ENCODE measurements at regions not wholly inside any gene's neighbourhood (a gene's known extent, or its start where the extent isn't known, plus 50 kb on each side); places are given as distances from the start of the nearest gene placed in this dataset.

DNA sequence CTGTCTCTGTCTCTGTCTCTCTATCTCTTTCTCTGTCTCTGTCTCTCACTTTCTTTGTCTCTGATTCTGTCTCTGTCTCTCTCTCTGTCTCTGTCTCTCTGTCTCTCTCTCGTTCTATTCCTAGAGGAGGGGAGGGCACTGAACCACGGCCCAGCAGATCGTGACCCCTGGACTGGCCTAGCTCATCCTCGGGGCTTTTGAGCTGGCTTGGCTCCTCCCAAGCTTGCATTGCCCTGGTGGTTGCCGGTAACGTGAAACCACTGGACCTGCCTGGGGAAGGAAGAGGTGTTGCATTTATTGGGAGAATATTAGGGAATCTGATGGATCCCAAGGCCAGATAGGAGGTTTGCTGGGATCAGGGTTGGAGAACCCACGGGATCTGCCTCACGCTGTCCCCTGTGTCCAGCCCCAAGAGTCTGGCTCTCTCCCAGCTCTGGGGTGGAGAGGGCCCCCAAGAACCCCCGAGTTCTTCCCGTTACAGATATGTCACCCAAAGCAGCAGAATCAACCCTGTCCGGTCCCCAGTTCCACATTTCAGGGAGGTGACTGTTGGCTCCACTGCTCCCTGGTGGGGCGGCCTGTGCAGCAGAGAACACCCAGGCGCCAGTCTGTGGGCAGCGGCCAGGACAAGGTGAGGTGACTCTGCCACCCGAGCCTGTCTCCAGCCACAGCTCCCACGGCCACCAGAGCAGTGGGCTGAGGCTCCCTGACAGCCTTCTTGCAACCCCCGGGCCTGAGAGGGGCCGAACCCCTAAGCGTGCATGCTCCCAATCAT, 228.3 kb downstream of the TTLL2 start:
- H3K4me1 ChIP-seq (replicated peaks in 1 of 2; ENCODE audit: control insufficient read depth in 2 of 2, insufficient read depth in 2 of 2, low read length in 2 of 2) = peaks cover 0 to 11% of the 10 kb centered on the region in 2 experiments; a peak in 2 of 5 replicates
- DNase-seq (ENCODE audit: extremely low read depth in 1 of 4, low spot score in 3 of 4) (no peak), ATAC-seq (peak; percentile 37; the same call in 1 of the 3 replicates), FAIRE-seq (no peak)
- H4K20me1 ChIP-seq (replicated peaks; ENCODE audit: control insufficient read depth, insufficient read depth, low read length) = no peaks in the 10 kb centered on the region
- no peak overlapping the region for H2AFZ ChIP-seq (ENCODE audit: low read depth, low read length)
- CTCF ChIA-PET (ENCODE audit: low intra/inter-chr PET ratio) = no interaction called here
- BruUV-seq (replicated peaks) = no TSS peak
- intact Hi-C loops (cut with micrococcal nuclease) = no loop called here
- H3K9me3 ChIP-seq (replicated peaks; ENCODE audit: control insufficient read depth, insufficient read depth, low read depth, low read length) = no peaks in the 10 kb centered on the region
- H3K36me3 ChIP-seq (ENCODE audit: control insufficient read depth, insufficient read depth, low read length) = no peaks in the 10 kb centered on the region
- H3K79me2 ChIP-seq (ENCODE audit: control insufficient read depth, insufficient read depth, low read length) = no peaks in the 10 kb centered on the region
- peaks cover 16 to 60% of the 10 kb centered on the region in 2 experiments for H3K27me3 ChIP-seq (ENCODE audit: control insufficient read depth in 2 of 2, insufficient read depth in 2 of 2, low read length in 2 of 2)
- H3K27ac ChIP-seq (ENCODE audit: extremely low read depth, low read depth, low read length) = no peak overlapping the region
- in situ Hi-C loops (cut with MboI) = no loop called here
- H3K9ac ChIP-seq (ENCODE audit: insufficient read depth in 1 of 2, low read depth in 2 of 2, low read length in 2 of 2) = no peak overlapping the region
- POLR2A ChIA-PET = no interaction called here
- H3K4me3 ChIP-seq = no peak overlapping the region
- TF ChIP-seq BCL6 (CRISPR knock-in tag; IDR thresholded peaks at IDR 0.05) = no peak
- no peak for TF ChIP-seq RUNX1 (IDR thresholded peaks at IDR 0.05; ENCODE audit: low read depth)
- H3K9me1 ChIP-seq (ENCODE audit: control insufficient read depth, insufficient read depth, low read length) = no peaks in the 10 kb centered on the region
- WGBS (ENCODE audit: insufficient coverage, low coverage, missing lambda C conversion rate) = under 1% methylated on average over 19 of the region's 19 CpGs
- no peak overlapping the region for H3K4me2 ChIP-seq (ENCODE audit: insufficient read depth, low read length)

DNA sequence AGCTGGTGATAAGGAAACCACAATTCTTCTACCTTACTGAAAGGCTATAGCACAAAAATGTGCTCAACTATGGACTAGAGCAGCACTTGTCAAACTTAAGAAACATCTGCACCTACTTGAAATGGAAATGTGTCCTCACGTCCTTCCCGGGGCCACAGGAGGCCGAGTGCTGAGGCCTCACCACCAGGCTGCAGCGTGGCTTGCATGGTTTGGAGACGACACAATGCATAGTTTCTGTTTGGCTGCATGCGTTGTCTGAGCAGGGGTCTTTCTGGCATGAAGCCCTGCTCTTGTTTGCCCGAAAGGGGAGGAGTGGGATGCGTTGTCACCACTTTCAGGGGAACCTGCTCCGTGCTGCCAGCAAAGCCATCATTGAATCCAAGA, 228.8 kb downstream of the TTLL2 start:
- BruUV-seq (replicated peaks) = no TSS peak
- Histone ChIP-seq H3K9me3 (replicated peaks; ENCODE audit: control insufficient read depth, insufficient read depth, low read depth, low read length) (no peaks in the 10 kb centered on the region), H3K4me3 (no peak overlapping the region), H2AFZ (ENCODE audit: low read depth, low read length) (no peak overlapping the region), H3K4me1 (replicated peaks in 1 of 2; ENCODE audit: control insufficient read depth in 2 of 2, insufficient read depth in 2 of 2, low read length in 2 of 2) (peaks cover 4 to 11% of the 10 kb centered on the region in 2 experiments; a peak in 2 of 5 replicates), H3K4me2 (ENCODE audit: insufficient read depth, low read length) (no peak overlapping the region), H3K9ac (ENCODE audit: insufficient read depth in 1 of 2, low read depth in 2 of 2, low read length in 2 of 2) (no peak overlapping the region), H3K79me2 (ENCODE audit: control insufficient read depth, insufficient read depth, low read length) (no peaks in the 10 kb centered on the region), H3K27ac (ENCODE audit: extremely low read depth, low read depth, low read length) (no peak overlapping the region), H3K36me3 (ENCODE audit: control insufficient read depth, insufficient read depth, low read length) (no peaks in the 10 kb centered on the region), H3K27me3 (ENCODE audit: control insufficient read depth in 2 of 2, insufficient read depth in 2 of 2, low read length in 2 of 2) (peaks cover 11 to 56% of the 10 kb centered on the region in 2 experiments), H3K9me1 (ENCODE audit: control insufficient read depth, insufficient read depth, low read length) (no peaks in the 10 kb centered on the region), H4K20me1 (replicated peaks; ENCODE audit: control insufficient read depth, insufficient read depth, low read length) (no peaks in the 10 kb centered on the region)
- DNase-seq (ENCODE audit: extremely low read depth in 1 of 4, low spot score in 3 of 4) (no peak), FAIRE-seq (no peak), ATAC-seq (no peak; the same call in 2 of the 3 replicates)
- TF ChIP-seq GTF2F1 (IDR thresholded peaks at IDR 0.05; ENCODE audit: low read depth, low read length) = no peak
- ChIA-PET POLR2A (no interaction called here), CTCF (ENCODE audit: low intra/inter-chr PET ratio) (no interaction called here)
- WGBS (ENCODE audit: insufficient coverage, low coverage, missing lambda C conversion rate) = 2% methylated on average over 9 of the region's 9 CpGs
- intact Hi-C loops (cut with micrococcal nuclease) (no loop called here), in situ Hi-C loops (cut with MboI) (no loop called here)
